GM19023 (cell line): ENCODE measurements at regions not wholly inside any gene's neighbourhood (a gene's known extent, or its start where the extent isn't known, plus 50 kb on each side); places are given as distances from the start of the nearest gene placed in this dataset.
"Not testable (repeated sequence)": the region's sequence is repeated elsewhere in the genome, so short reads cannot be mapped to it uniquely, and the experiment has no call there.

Experiments used
- ATAC-seq: cut with Tn5 transposase; IDR thresholded peaks from one replicate; pipeline ENCODE4 v1.9.1; 2021; ENCODE audit warnings: mild to moderate bottlenecking, moderate library complexity; ENCODE audit not compliant: unreplicated experiment

GRCh38 chr3:72497501-72497900 lies 350.7 kb downstream of the SHQ1 start:
- ATAC-seq, result not testable (repeated sequence)

GRCh38 chr3:72496051-72496670 lies 352.1 kb downstream of the SHQ1 start:
- ATAC-seq, result no peak

DNA sequence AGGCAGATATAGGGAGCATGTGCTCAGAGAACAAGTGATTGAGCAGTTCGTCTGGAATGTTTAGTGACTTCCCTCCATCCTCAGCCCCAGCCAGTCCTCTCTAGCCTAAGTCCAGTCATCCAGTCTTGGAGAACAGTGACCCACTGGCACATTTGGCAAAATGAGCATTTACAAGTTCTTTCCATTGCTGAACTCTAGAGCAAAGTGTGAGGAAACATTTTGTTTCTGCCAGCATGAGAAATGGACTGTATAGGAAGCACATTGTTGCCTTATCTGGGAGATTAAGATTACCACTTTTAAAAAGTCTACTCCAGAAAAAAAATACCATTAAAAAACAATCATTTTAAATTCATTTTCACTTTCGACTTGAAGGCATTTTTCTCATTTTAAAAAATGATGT lies 353.6 kb downstream of the SHQ1 start:
- ATAC-seq, result no peak

DNA sequence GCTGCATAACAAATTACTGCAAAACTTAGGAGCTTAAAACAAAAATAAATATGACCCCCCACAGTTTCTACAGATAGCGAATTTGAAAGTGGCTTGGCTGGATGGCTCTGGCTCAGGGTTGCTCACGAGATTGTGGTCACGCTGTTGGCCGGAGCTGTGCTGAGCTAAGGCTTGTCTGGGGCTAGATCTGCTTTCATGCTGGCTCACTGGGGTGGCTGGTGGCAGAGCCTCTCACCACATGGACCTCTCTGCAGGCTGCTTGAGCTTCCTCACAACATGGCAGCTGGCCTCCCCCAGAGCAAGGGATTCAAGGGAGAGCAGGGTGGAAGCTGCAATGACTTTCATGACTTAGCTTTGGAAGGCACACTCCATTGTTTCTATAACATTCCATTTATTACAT lies 354.1 kb downstream of the SHQ1 start:
- no peak for ATAC-seq

DNA sequence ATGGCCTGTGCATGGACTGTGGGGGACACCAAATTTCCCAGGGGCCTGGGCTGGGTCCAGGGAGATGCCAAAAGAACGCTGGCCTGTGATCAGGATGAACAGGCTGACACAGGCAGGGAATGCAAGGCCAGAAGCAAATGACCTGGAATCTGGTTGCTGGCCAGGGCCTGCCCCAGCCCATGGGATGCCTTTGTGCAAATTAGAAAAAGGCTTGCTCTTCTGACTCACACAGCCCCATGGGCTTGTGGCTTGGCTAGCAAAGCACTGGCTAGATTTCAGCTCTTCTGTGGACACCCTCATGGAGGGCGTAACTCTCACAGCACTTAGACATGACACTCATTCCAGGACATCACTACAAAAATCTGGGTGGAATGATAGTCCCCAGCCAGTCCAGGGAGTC lies 356.0 kb downstream of the SHQ1 start:
- ATAC-seq, result no peak

GRCh38 chr3:72490688-72491435 lies 357.4 kb downstream of the SHQ1 start:
- ATAC-seq, result no peak

- ATAC-seq, result no peak
Measured at GRCh38 chr3:72489901-72490300, 358.3 kb downstream of the SHQ1 start.

DNA sequence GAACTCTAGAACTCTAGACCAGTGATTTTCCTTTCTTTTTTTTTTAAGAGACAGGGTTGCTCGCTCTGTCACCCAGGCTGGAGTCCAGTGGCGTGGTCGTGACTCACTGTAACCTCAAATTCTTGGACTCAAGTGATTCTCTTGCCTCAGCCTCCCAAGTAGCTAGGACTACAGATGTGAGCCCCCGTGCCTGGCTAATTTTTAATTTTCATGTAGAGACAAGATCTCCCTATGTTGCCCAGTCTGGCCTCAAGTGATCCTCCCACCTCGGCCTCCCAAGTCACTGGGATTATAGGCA lies 359.6 kb downstream of the SHQ1 start:
- no peak for ATAC-seq

DNA sequence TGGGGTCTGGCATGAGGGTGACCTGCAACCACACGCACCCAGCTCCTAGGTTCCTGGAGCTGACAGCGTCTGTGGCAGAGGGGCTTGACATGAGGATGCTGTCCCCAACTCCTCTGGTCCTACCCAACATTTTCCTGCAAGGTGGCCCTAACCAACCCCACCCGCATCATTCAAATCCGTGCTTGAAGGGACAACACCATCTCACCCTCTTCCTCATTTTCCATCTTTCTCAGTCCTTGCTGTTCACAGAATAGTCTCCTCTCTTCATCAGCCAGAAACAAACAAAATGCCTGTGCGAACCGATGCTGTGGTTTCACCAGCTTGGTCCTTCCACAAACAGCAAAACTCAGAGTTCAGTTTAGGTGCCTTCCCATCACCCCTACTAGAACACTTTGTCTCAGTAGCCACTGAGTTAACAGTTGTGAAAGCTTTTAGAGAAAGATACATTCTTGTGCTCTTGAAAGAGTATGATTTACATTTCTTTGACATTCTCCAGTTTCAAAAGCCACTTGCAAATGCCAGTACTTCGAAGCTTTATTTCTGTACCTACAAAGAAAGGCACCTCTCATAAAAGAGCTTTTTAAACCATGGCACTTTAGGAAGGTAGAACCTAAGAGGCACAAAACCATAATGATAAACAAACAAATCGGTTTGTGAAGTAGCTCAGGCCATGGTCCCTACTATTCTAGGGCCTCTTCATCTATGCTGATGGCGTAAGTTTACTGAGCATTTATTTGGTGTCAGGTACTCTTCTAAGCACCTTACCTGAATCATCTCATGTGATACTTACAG lies 360.1 kb downstream of the SHQ1 start:
- peak; percentile 35 for ATAC-seq

GRCh38 chr3:72487078-72487765 lies 361.0 kb downstream of the SHQ1 start:
- peak; percentile 49 for ATAC-seq

DNA sequence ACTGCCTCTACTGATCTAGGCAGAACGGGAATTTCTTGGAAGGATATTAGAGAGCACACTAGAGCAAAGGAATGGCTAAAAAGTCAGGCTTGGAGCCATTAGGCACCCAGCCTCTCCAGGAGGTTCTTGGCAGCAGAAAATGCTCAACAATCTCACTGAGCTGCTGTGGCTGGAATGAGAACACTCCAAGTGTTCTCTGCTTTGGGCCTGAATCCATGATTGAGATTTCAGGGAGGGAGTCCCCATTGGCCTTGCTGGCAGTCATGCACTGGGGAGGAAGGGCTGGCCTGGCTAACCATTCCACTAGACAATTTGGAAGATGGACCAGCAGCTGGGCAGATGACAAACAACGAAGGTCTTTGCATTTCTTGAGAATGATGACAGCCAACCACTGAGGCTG lies 362.6 kb downstream of the SHQ1 start:
- no peak for ATAC-seq

- no peak for ATAC-seq
Measured at GRCh38 chr3:72483554-72484104, 364.6 kb downstream of the SHQ1 start.

- ATAC-seq, result peak; percentile 48
Measured at GRCh38 chr3:72482589-72483321, 365.5 kb downstream of the SHQ1 start.

DNA sequence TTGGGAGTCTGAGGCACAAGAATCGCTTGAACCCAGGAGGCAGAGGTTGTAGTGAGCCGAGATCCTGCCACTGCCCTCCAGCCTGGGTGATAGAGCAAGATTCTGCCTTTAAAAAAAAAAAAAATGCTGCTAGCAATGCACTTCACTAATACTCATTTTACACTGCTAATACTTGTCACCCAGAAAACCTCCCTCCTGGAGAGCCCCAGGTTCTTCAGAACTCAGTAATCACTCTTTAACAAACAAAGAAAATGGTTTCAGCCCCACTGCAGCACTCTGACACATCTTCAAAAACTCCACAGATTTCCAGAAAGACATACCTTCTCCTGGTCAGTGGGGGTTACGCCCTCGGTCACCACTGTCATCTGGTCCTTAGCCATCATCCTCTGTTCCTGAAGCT lies 366.7 kb downstream of the SHQ1 start:
- ATAC-seq, result no peak

GRCh38 chr3:72480366-72480765 lies 367.9 kb downstream of the SHQ1 start:
- no peak for ATAC-seq

GRCh38 chr3:72479651-72480215 lies 368.5 kb downstream of the SHQ1 start:
- no peak for ATAC-seq

GRCh38 chr3:72476139-72476483 lies 372.1 kb downstream of the SHQ1 start:
- no peak for ATAC-seq

- ATAC-seq, result no peak
Measured at GRCh38 chr3:72475258-72476138, 372.7 kb downstream of the SHQ1 start.

DNA sequence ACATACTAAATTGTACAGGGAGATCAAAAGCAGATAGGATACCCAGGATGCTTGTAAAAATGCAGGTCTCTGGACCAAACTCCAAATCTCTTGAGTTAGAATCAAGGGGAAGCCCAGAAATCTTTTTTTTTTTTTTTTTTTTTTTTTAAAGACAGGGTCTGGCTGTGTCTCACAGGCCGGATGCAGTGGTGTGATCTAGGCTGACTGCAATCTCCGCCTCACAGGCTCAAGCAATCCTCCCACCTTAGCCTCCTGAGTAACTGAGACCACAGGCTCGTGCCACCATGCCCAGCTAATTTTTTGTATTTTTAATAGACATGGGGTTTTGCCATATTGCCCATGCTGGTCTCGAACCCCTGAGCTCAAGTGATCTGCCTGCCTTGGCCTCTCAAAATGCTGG lies 373.5 kb downstream of the SHQ1 start:
- ATAC-seq, result no peak
